ENCODE measurements at regions not wholly inside any gene's neighbourhood (a gene's known extent, or its start where the extent isn't known, plus 50 kb on each side); places are given as distances from the start of the nearest gene placed in this dataset.

DNA sequence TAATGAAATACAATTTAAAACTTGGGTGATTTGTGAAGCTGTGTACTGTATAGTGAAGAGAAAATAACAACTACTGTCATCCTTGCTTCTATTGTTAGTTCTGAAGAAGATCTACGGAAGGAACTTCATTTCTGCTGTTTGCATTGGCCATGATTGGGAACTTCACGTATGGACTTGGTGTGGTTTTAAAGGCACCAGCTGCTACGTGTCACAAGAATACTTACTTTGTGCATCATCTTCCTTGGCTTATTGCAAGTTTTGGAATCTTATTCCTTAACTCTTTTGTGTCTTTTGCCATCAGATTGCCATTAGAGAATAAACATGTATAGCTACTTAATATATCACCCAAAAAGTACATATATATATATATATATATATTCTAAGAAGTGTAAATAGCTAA lies 75.0 kb upstream of the VEPH1 start:
- TF ChIP-seq ZBTB7A (IDR thresholded peaks at IDR 0.05; ENCODE audit: low read depth), result no peak
- TF ChIP-seq CREB1 (IDR thresholded peaks at IDR 0.05; ENCODE audit: low read depth), result no peak
- TF ChIP-seq NFIC (IDR thresholded peaks at IDR 0.05), result no peak
- no peak for TF ChIP-seq FOXM1 (IDR thresholded peaks at IDR 0.05; ENCODE audit: borderline replicate concordance, low read depth)

DNA sequence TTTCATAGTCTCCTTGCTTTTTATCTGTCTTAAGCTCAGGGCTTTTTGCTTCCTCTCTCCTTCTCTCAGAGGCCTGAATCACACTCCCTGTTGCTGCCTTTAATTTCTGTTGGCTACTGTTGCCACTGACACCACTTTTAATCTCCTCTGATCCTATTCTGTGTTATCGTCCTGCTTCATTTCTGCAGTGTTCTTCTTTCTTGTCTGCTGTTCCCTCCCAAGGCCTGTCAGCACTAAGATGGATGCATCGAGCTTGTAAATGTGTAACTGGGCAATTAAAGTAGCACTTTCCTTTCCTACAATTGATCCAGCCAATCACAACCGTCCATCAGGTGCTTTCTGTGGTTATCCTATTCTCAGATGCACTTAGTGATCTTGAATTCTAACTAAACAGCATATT lies 71.3 kb upstream of the VEPH1 start:
- TF ChIP-seq TCF12 (IDR thresholded peaks at IDR 0.05; ENCODE audit: low read depth) (no peak), CEBPB (IDR thresholded peaks at IDR 0.05) (no peak), EGR1 (IDR thresholded peaks at IDR 0.05) (no peak), TAF1 (IDR thresholded peaks at IDR 0.05; ENCODE audit: low read depth) (no peak), TEAD4 (IDR thresholded peaks at IDR 0.05) (no peak), ZBTB7A (IDR thresholded peaks at IDR 0.05; ENCODE audit: low read depth) (no peak), RAD21 (IDR thresholded peaks at IDR 0.05; ENCODE audit: low read depth) (no peak), CREB1 (IDR thresholded peaks at IDR 0.05; ENCODE audit: low read depth) (no peak), EP300 (IDR thresholded peaks at IDR 0.05; ENCODE audit: borderline replicate concordance) (no peak), FOXM1 (IDR thresholded peaks at IDR 0.05; ENCODE audit: borderline replicate concordance, low read depth) (no peak), YY1 (IDR thresholded peaks at IDR 0.05; ENCODE audit: low read depth) (no peak), NFIC (IDR thresholded peaks at IDR 0.05) (no peak)
- TF ChIP-seq, protein P1, sequence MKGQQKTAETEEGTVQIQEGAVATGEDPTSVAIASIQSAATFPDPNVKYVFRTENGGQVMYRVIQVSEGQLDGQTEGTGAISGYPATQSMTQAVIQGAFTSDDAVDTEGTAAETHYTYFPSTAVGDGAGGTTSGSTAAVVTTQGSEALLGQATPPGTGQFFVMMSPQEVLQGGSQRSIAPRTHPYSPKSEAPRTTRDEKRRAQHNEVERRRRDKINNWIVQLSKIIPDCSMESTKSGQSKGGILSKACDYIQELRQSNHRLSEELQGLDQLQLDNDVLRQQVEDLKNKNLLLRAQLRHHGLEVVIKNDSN (IDR thresholded peaks at IDR 0.05), result no peak
- TF ChIP-seq, protein P2, sequence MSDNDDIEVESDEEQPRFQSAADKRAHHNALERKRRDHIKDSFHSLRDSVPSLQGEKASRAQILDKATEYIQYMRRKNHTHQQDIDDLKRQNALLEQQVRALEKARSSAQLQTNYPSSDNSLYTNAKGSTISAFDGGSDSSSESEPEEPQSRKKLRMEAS (IDR thresholded peaks at IDR 0.05), result no peak
- TF ChIP-seq, protein P3, sequence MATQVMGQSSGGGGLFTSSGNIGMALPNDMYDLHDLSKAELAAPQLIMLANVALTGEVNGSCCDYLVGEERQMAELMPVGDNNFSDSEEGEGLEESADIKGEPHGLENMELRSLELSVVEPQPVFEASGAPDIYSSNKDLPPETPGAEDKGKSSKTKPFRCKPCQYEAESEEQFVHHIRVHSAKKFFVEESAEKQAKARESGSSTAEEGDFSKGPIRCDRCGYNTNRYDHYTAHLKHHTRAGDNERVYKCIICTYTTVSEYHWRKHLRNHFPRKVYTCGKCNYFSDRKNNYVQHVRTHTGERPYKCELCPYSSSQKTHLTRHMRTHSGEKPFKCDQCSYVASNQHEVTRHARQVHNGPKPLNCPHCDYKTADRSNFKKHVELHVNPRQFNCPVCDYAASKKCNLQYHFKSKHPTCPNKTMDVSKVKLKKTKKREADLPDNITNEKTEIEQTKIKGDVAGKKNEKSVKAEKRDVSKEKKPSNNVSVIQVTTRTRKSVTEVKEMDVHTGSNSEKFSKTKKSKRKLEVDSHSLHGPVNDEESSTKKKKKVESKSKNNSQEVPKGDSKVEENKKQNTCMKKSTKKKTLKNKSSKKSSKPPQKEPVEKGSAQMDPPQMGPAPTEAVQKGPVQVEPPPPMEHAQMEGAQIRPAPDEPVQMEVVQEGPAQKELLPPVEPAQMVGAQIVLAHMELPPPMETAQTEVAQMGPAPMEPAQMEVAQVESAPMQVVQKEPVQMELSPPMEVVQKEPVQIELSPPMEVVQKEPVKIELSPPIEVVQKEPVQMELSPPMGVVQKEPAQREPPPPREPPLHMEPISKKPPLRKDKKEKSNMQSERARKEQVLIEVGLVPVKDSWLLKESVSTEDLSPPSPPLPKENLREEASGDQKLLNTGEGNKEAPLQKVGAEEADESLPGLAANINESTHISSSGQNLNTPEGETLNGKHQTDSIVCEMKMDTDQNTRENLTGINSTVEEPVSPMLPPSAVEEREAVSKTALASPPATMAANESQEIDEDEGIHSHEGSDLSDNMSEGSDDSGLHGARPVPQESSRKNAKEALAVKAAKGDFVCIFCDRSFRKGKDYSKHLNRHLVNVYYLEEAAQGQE (IDR thresholded peaks at IDR 0.05; ENCODE audit: low read depth), result no peak

DNA sequence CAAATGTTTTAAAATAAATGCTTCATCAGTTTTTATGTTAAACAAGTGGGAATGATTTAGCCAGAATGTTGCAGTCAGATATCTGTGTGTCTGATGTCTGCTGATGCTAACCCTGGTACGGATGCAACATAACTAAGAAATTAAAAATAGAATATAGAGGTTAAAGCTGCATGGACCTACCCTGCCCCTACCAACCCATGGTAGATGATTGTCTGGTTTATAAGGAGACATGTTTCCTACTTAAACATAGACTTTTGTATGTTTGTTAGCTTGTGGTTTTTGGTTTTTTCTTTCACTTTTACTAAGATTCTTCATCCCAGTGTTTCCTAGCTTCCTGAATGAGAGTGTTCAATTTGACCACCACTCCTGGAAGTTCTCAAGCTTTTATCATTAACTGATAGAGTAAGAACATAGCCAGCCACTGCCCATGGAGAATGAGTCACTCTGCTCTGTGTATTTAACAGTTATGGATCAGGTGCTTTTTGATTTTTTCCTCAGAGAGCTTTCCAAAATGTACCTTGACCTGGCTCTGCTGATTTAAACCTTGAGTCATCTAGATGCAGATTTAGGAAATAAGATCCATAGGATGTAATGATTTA lies 70.7 kb upstream of the VEPH1 start:
- no peak for TF ChIP-seq FOXM1 (IDR thresholded peaks at IDR 0.05; ENCODE audit: borderline replicate concordance, low read depth)
- no peak for TF ChIP-seq ZBTB7A (IDR thresholded peaks at IDR 0.05; ENCODE audit: low read depth)
- no peak for TF ChIP-seq CREB1 (IDR thresholded peaks at IDR 0.05; ENCODE audit: low read depth)
- TF ChIP-seq, protein P1 (IDR thresholded peaks at IDR 0.05), result no peak
- no peak for TF ChIP-seq RAD21 (IDR thresholded peaks at IDR 0.05; ENCODE audit: low read depth)
- no peak for TF ChIP-seq TCF12 (IDR thresholded peaks at IDR 0.05; ENCODE audit: low read depth)
- TF ChIP-seq, protein P2 (IDR thresholded peaks at IDR 0.05), result no peak
- no peak for TF ChIP-seq EGR1 (IDR thresholded peaks at IDR 0.05)
- no peak for TF ChIP-seq TEAD4 (IDR thresholded peaks at IDR 0.05)
- no peak for TF ChIP-seq YY1 (IDR thresholded peaks at IDR 0.05; ENCODE audit: low read depth)
- TF ChIP-seq EP300 (IDR thresholded peaks at IDR 0.05; ENCODE audit: borderline replicate concordance), result no peak
- TF ChIP-seq, protein P3 (IDR thresholded peaks at IDR 0.05; ENCODE audit: low read depth), result no peak
- TF ChIP-seq TAF1 (IDR thresholded peaks at IDR 0.05; ENCODE audit: low read depth), result no peak
- no peak for TF ChIP-seq CEBPB (IDR thresholded peaks at IDR 0.05)
- no peak for TF ChIP-seq NFIC (IDR thresholded peaks at IDR 0.05)

DNA sequence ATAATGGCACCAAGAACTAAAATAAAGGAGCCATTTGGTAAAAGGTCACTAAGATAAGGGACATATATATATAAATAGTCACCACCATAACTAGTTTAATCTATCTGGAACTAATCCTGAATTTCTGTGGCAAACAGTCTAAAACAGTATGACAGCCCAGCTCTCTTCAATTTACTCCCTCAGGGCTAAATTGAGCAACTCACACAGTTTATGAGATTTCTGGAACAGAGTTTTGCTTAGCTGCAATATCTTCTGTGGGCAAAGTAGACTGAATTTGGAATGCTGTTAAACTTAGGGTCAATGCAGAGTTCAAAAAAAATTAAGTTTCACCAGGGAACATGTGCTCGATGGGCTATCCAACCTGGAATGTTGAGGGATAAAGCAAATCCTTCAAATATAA lies 70.1 kb upstream of the VEPH1 start:
- no peak for TF ChIP-seq EP300 (IDR thresholded peaks at IDR 0.05; ENCODE audit: borderline replicate concordance)
- no peak for TF ChIP-seq ZBTB7A (IDR thresholded peaks at IDR 0.05; ENCODE audit: low read depth)
- TF ChIP-seq, protein P3 (IDR thresholded peaks at IDR 0.05; ENCODE audit: low read depth), result no peak
- TF ChIP-seq, protein P2 (IDR thresholded peaks at IDR 0.05), result no peak
- no peak for TF ChIP-seq EGR1 (IDR thresholded peaks at IDR 0.05)
- TF ChIP-seq TAF1 (IDR thresholded peaks at IDR 0.05; ENCODE audit: low read depth), result no peak
